IPS-NIHi7 (cell line): ENCODE measurements at regions not wholly inside any gene's neighbourhood (a gene's known extent, or its start where the extent isn't known, plus 50 kb on each side); places are given as distances from the start of the nearest gene placed in this dataset.

ENCODE experiments used
- DNase-seq: peaks from one replicate; pipeline ENCODE4 v3.0.0; 2012; ENCODE audit warnings: mixed read lengths; ENCODE audit errors: extremely low spot score

DNA sequence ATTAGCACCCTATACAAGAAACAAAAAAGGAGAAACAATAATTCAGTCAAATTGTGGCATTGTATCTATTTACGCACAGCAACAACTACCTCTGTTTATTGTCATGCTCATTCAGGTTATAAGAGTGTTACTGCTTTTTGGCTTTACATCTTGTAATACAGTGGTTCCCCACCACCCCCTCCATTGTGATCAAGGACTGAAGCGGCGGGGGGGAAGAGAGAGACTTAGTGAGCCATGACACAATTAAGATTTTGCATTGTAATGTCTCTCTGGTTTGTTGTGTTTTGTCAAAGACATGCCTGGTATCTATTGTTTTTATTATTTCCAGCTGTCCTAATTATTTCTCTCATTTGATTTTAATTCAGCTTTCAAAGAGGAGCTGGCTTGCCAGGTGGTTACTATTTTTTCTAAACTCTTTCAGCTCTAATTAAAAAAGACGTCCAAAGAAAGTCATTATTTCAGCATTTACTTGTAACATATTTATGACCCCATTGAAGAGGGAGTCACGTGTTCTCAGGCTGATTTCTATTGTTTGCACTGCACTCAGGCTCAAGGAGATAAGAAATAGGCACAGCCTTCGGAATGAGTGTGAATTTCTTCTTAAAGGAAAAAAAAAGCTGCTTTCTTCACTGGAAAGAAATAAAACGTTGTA is 234.4 kb upstream of the TBL1XR1 start:
- DNase-seq: no peak

- DNase-seq: no peak
Observed at GRCh38 chr3:177435301-177435700, 238.0 kb upstream of the TBL1XR1 start.

- no peak for DNase-seq
Observed at GRCh38 chr3:177437513-177438337, 240.4 kb upstream of the TBL1XR1 start.

DNA sequence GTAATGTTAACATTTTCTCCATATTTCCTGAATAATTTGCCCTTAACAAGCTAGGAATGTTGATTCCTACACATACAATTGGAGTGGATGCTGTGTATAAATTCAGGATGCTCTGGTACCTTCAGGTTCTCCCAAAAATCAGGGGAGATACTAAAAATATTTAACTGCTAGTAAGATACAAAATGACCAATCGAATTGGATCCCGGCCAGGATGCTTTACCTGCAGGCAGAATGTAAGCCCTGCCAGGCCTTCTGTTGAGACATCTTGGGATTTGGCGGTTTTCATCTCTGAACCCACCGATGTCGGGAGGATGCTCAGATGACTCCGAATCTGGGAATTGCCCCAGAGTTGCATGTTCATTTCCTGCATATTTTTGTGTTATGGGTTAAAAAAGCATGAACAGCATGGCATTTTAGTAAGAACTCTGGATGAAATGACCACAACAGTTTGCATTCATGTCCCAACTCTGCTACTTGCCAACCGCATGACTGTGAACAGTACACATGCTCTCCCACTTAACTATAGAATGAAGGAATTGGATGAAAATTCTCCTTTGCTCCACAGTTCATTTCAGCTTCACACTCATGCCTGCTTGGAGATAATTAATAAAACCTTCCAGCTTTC is 241.4 kb upstream of the TBL1XR1 start:
- DNase-seq: no peak

- DNase-seq: no peak
Observed at GRCh38 chr3:177439694-177440269, 242.5 kb upstream of the TBL1XR1 start.

GRCh38 chr3:177440456-177441104 is 243.3 kb upstream of the TBL1XR1 start:
- no peak for DNase-seq

DNA sequence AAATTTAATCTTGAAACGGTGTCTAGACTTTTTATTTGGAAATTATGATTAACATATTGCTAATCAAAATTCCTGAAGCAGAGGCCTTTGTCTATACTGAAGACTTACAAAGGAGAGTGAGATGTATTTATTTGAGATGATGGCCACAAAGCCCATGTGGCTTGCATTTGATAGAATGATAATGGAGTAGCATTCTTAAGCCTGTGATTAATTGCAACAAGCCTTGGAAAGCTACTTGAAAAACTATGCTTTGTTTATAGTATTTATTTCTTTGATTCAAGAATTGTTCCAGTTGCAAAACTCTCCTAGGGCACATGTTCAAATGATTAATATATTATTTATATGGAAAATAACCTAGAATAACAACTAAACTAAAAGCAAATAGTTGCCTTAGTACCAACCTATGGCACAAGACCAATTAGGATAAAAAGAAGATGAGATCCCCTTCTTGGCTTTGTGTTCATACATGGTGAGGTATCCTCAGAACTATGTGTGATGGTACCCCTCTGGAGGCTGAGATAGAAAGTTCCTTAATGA is 244.1 kb upstream of the TBL1XR1 start:
- no peak for DNase-seq

GRCh38 chr3:177441813-177442646 is 244.7 kb upstream of the TBL1XR1 start:
- DNase-seq: no peak

DNA sequence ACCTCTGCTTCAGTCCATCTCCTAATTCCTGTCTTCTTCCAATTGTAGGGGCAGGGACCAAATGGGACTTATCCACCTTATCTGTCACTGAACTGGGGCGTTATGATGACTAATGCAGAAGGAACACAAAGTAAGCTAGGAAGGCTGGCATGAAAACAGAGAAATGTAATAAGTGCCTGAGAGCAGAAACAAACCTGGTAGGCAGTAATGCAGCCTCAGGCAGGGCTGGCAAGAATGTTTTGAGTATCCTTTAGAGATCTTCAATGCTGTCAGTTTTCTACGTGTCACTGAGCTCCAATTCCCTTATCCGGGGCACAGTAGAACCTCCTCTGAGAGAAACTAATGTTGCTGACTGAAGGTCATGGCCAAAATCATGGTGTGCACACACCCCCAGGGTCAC is 246.2 kb upstream of the TBL1XR1 start:
- DNase-seq: no peak

GRCh38 chr3:177444696-177445095 is 247.4 kb upstream of the TBL1XR1 start:
- DNase-seq: no peak

GRCh38 chr3:177445549-177445948 is 248.3 kb upstream of the TBL1XR1 start:
- DNase-seq: no peak

GRCh38 chr3:177446165-177446601 is 248.9 kb upstream of the TBL1XR1 start:
- DNase-seq: no peak

GRCh38 chr3:177447938-177448337 is 250.7 kb upstream of the TBL1XR1 start:
- DNase-seq: no peak

GRCh38 chr3:177448987-177449359 is 251.7 kb upstream of the TBL1XR1 start:
- DNase-seq: no peak

DNA sequence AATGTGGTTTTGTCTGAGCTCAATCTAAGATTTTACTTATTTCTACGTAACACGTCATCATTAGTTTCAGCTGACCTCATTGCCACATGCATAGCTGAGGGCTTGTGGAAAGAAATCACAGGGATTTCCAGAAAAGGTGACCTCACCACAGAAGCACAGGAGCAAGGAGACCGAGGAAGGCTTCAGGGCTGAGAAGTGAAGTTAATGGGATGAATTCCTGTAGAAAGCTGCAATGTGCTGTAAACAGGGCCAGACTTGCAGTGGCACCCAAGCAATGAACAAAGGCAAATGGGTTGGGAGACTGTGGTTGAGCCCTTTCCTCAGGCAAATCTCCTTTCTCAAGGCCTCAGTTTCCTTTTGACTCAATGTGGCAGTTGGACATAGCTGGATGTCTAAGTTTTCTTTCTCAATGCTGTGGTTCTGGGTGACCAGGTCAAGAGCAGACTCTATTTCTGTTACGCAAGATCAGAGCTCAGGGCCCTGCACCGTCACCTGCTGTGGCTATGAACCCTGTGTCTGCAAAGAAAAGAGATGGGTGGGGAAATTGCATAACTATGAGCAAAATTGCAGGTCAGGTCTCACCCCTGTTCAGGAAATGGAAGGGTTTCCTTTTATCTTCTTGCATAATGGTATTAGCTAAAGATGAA is 252.2 kb upstream of the TBL1XR1 start:
- no peak for DNase-seq

DNA sequence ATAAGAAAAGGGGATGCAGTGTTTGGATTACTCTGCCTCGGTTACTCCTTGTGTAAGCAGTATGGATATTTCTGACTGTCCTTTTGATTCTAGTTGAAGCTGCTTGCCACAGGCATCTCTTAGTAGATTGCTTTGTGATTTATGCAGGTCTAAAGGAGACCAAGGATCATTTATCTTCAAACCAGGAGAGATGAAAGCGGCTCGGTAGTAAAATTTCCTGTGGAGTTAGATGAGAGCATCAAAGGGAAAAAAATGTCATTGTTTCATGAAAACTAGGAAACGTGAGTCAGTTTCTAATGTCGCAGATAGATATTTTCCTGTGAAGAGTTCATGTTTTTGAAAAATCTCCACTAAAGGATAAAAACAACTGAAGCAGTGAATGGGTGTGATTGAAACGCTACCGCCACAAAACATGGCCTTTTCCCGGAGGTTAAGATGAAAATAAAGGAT is 254.0 kb upstream of the TBL1XR1 start:
- no peak for DNase-seq

- no peak for DNase-seq
Observed at GRCh38 chr3:177451864-177452830, 254.9 kb upstream of the TBL1XR1 start.

DNA sequence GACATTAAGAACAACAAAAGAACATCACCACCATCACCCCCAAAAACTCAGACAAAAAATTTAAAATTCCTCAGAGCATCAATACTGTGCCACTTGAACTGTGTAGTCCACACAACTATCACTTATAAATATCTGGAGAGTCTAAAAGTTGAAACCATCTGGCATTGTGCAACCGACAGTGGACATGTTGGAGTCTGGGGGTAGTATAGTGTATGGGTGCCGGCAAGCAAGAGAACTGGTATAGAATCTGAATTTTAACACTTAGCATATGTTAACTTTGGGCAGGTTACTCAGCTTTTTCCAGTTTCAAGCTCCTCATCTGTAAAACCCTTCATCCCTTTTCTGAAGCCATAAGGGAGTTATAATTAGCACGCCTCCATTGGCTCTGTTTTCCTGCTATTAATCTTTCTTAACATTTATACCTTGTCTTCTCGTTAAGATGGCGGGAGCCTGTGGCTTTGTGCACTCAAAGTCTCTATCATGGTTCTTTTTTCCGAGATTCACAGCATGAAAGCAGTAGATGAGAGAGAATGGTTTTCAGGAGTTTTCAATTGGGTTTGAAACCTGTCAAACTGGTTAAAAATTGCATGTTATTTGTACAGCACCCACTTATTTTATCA is 255.7 kb upstream of the TBL1XR1 start:
- no peak for DNase-seq

GRCh38 chr3:177453451-177453844 is 256.2 kb upstream of the TBL1XR1 start:
- DNase-seq: no peak
